ENCODE measurements at regions not wholly inside any gene's neighbourhood (a gene's known extent, or its start where the extent isn't known, plus 50 kb on each side); places are given as distances from the start of the nearest gene placed in this dataset.

GRCh38 chr2:12074845-12075217, 328.4 kb downstream of the LPIN1 start:
- Mint-ChIP-seq H3K4me3 (no peak overlapping the region), H3K9me3 (no peaks in the 10 kb centered on the region), H3K4me1 (ENCODE audit: low read depth) (peaks cover 5% of the 10 kb centered on the region), H3K27me3 (no peaks in the 10 kb centered on the region), H3K36me3 (no peaks in the 10 kb centered on the region), H3K27ac (no peak overlapping the region)
- ChIA-PET CTCF (no interaction called here), POLR2A (no interaction called here)
- no peak for DNase-seq
- intact Hi-C loops (cut with micrococcal nuclease) = no loop called here

- ChIA-PET CTCF (no interaction called here), POLR2A (no interaction called here)
- H3K27ac Mint-ChIP-seq = no peak overlapping the region
- no peaks in the 10 kb centered on the region for H3K9me3 Mint-ChIP-seq
- no peaks in the 10 kb centered on the region for H3K27me3 Mint-ChIP-seq
- peaks cover 3% of the 10 kb centered on the region for H3K4me1 Mint-ChIP-seq (ENCODE audit: low read depth)
- H3K4me3 Mint-ChIP-seq = no peak overlapping the region
- no peaks in the 10 kb centered on the region for H3K36me3 Mint-ChIP-seq
- intact Hi-C loops (cut with micrococcal nuclease) = no loop called here
- no peak for DNase-seq
Observed at GRCh38 chr2:12075603-12076002, 329.2 kb downstream of the LPIN1 start.

GRCh38 chr2:12076810-12077209, 330.4 kb downstream of the LPIN1 start:
- CTCF ChIA-PET = no interaction called here
- Mint-ChIP-seq H3K4me3 (no peak overlapping the region), H3K27me3 (no peaks in the 10 kb centered on the region), H3K9me3 (no peaks in the 10 kb centered on the region), H3K27ac (no peak overlapping the region), H3K4me1 (ENCODE audit: low read depth) (peaks cover 6% of the 10 kb centered on the region), H3K36me3 (no peaks in the 10 kb centered on the region)
- intact Hi-C loops (cut with micrococcal nuclease) = no loop called here
- DNase-seq = peak; percentile 18
- POLR2A ChIA-PET = interaction anchor here (0.5 to 0.8 kb wide), 2 partner anchors 244 to 635 kb away, joined by 3 read pairs; no protein-coding TSS in a partner anchor

- no peak for DNase-seq
- intact Hi-C loops (cut with micrococcal nuclease) = no loop called here
- H3K4me1 Mint-ChIP-seq (ENCODE audit: low read depth) = peaks cover 8% of the 10 kb centered on the region
- H3K27me3 Mint-ChIP-seq = no peaks in the 10 kb centered on the region
- no peak overlapping the region for H3K27ac Mint-ChIP-seq
- no peak overlapping the region for H3K4me3 Mint-ChIP-seq
- no peaks in the 10 kb centered on the region for H3K9me3 Mint-ChIP-seq
- ChIA-PET POLR2A (no interaction called here), CTCF (no interaction called here)
- H3K36me3 Mint-ChIP-seq = no peaks in the 10 kb centered on the region
Observed at GRCh38 chr2:12080360-12080759, 333.9 kb downstream of the LPIN1 start.

GRCh38 chr2:12081481-12082210, 335.2 kb downstream of the LPIN1 start:
- Mint-ChIP-seq H3K9me3 (no peaks in the 10 kb centered on the region), H3K36me3 (no peaks in the 10 kb centered on the region), H3K4me3 (no peak overlapping the region), H3K27ac (no peak overlapping the region), H3K4me1 (ENCODE audit: low read depth) (peaks cover 8% of the 10 kb centered on the region), H3K27me3 (no peaks in the 10 kb centered on the region)
- peak; percentile 22 for DNase-seq
- ChIA-PET CTCF (no interaction called here), POLR2A (no interaction called here)
- intact Hi-C loops (cut with micrococcal nuclease) = no loop called here

GRCh38 chr2:12083081-12083581, 336.7 kb downstream of the LPIN1 start:
- Mint-ChIP-seq H3K4me3 (no peak overlapping the region), H3K27me3 (no peaks in the 10 kb centered on the region), H3K9me3 (no peaks in the 10 kb centered on the region), H3K4me1 (ENCODE audit: low read depth) (peaks cover 8% of the 10 kb centered on the region), H3K36me3 (no peaks in the 10 kb centered on the region), H3K27ac (no peak overlapping the region)
- DNase-seq = no peak
- intact Hi-C loops (cut with micrococcal nuclease) = no loop called here
- CTCF ChIA-PET = no interaction called here
- POLR2A ChIA-PET = no interaction called here

GRCh38 chr2:12083713-12084419, 337.4 kb downstream of the LPIN1 start:
- intact Hi-C loops (cut with micrococcal nuclease) = no loop called here
- H3K4me1 Mint-ChIP-seq (ENCODE audit: low read depth) = peaks cover 8% of the 10 kb centered on the region
- ChIA-PET CTCF (no interaction called here), POLR2A (no interaction called here)
- no peak overlapping the region for H3K27ac Mint-ChIP-seq
- DNase-seq = no peak
- no peak overlapping the region for H3K4me3 Mint-ChIP-seq
- H3K9me3 Mint-ChIP-seq = no peaks in the 10 kb centered on the region
- H3K27me3 Mint-ChIP-seq = no peaks in the 10 kb centered on the region
- H3K36me3 Mint-ChIP-seq = no peaks in the 10 kb centered on the region

GRCh38 chr2:12087175-12087574, 340.7 kb downstream of the LPIN1 start:
- CTCF ChIA-PET = no interaction called here
- H3K36me3 Mint-ChIP-seq = no peaks in the 10 kb centered on the region
- DNase-seq = no peak
- no peak overlapping the region for H3K27ac Mint-ChIP-seq
- H3K4me1 Mint-ChIP-seq (ENCODE audit: low read depth) = no peaks in the 10 kb centered on the region
- H3K4me3 Mint-ChIP-seq = no peak overlapping the region
- intact Hi-C loops (cut with micrococcal nuclease) = no loop called here
- H3K27me3 Mint-ChIP-seq = no peaks in the 10 kb centered on the region
- POLR2A ChIA-PET = no interaction called here
- H3K9me3 Mint-ChIP-seq = no peaks in the 10 kb centered on the region

- Mint-ChIP-seq H3K4me1 (ENCODE audit: low read depth) (no peaks in the 10 kb centered on the region), H3K4me3 (no peak overlapping the region), H3K36me3 (no peaks in the 10 kb centered on the region), H3K27ac (no peak overlapping the region), H3K9me3 (no peaks in the 10 kb centered on the region), H3K27me3 (no peaks in the 10 kb centered on the region)
- ChIA-PET POLR2A (no interaction called here), CTCF (no interaction called here)
- intact Hi-C loops (cut with micrococcal nuclease) = no loop called here
- no peak for DNase-seq
Observed at GRCh38 chr2:12087671-12088380, 341.4 kb downstream of the LPIN1 start.

GRCh38 chr2:12089001-12089400, 342.6 kb downstream of the LPIN1 start:
- ChIA-PET CTCF (no interaction called here), POLR2A (no interaction called here)
- no peaks in the 10 kb centered on the region for H3K4me1 Mint-ChIP-seq (ENCODE audit: low read depth)
- no peak overlapping the region for H3K4me3 Mint-ChIP-seq
- no peak for DNase-seq
- intact Hi-C loops (cut with micrococcal nuclease) = no loop called here
- no peaks in the 10 kb centered on the region for H3K9me3 Mint-ChIP-seq
- no peaks in the 10 kb centered on the region for H3K36me3 Mint-ChIP-seq
- H3K27me3 Mint-ChIP-seq = no peaks in the 10 kb centered on the region
- no peak overlapping the region for H3K27ac Mint-ChIP-seq

GRCh38 chr2:12089496-12089895, 343.1 kb downstream of the LPIN1 start:
- no peaks in the 10 kb centered on the region for H3K36me3 Mint-ChIP-seq
- H3K27ac Mint-ChIP-seq = no peak overlapping the region
- no peak for DNase-seq
- no peaks in the 10 kb centered on the region for H3K4me1 Mint-ChIP-seq (ENCODE audit: low read depth)
- H3K9me3 Mint-ChIP-seq = no peaks in the 10 kb centered on the region
- POLR2A ChIA-PET = no interaction called here
- intact Hi-C loops (cut with micrococcal nuclease) = no loop called here
- CTCF ChIA-PET = no interaction called here
- no peaks in the 10 kb centered on the region for H3K27me3 Mint-ChIP-seq
- no peak overlapping the region for H3K4me3 Mint-ChIP-seq

GRCh38 chr2:12090072-12090471, 343.6 kb downstream of the LPIN1 start:
- Mint-ChIP-seq H3K27me3 (no peaks in the 10 kb centered on the region), H3K27ac (no peak overlapping the region), H3K9me3 (no peaks in the 10 kb centered on the region), H3K4me1 (ENCODE audit: low read depth) (no peaks in the 10 kb centered on the region), H3K36me3 (no peaks in the 10 kb centered on the region), H3K4me3 (no peak overlapping the region)
- POLR2A ChIA-PET = no interaction called here
- DNase-seq = no peak
- intact Hi-C loops (cut with micrococcal nuclease) = no loop called here
- CTCF ChIA-PET = no interaction called here

GRCh38 chr2:12090590-12090989, 344.2 kb downstream of the LPIN1 start:
- H3K9me3 Mint-ChIP-seq = no peaks in the 10 kb centered on the region
- no peak overlapping the region for H3K4me3 Mint-ChIP-seq
- H3K27ac Mint-ChIP-seq = no peak overlapping the region
- no peaks in the 10 kb centered on the region for H3K27me3 Mint-ChIP-seq
- DNase-seq = no peak
- ChIA-PET CTCF (no interaction called here), POLR2A (no interaction called here)
- intact Hi-C loops (cut with micrococcal nuclease) = no loop called here
- no peaks in the 10 kb centered on the region for H3K36me3 Mint-ChIP-seq
- no peaks in the 10 kb centered on the region for H3K4me1 Mint-ChIP-seq (ENCODE audit: low read depth)

Measured in activated CD4-positive, alpha-beta memory T cell treated with anti-CD3 and anti-CD28 coated beads for 36 hours (primary cell).